HG03521 (cell line): ENCODE measurements at regions not wholly inside any gene's neighbourhood (a gene's known extent, or its start where the extent isn't known, plus 50 kb on each side); places are given as distances from the start of the nearest gene placed in this dataset.
"Not testable (repeated sequence)": the region's sequence is repeated elsewhere in the genome, so short reads cannot be mapped to it uniquely, and the experiment has no call there.

Source experiments
- ATAC-seq: cut with Tn5 transposase; IDR thresholded peaks from one replicate; pipeline ENCODE4 v1.9.1; 2021; ENCODE audit warnings: mild to moderate bottlenecking, moderate library complexity; ENCODE audit not compliant: unreplicated experiment

- not testable (repeated sequence) for ATAC-seq
Measured at GRCh38 chr16:29284159-29284558, 122.4 kb downstream of the NPIPB11 start.

GRCh38 chr16:29278097-29278871, 128.2 kb downstream of the NPIPB11 start:
- ATAC-seq: not testable (repeated sequence)

- ATAC-seq: not testable (repeated sequence)
Measured at GRCh38 chr16:29276446-29276845, 130.1 kb downstream of the NPIPB11 start.

GRCh38 chr16:29274055-29275035, 132.2 kb downstream of the NPIPB11 start:
- not testable (repeated sequence) for ATAC-seq

- not testable (repeated sequence) for ATAC-seq
Measured at GRCh38 chr16:29273298-29274054, 133.0 kb downstream of the NPIPB11 start.

GRCh38 chr16:29271721-29272675, 134.5 kb downstream of the NPIPB11 start:
- ATAC-seq: not testable (repeated sequence)

GRCh38 chr16:29270923-29271322, 135.6 kb downstream of the NPIPB11 start:
- ATAC-seq: not testable (repeated sequence)

- ATAC-seq: not testable (repeated sequence)
Measured at GRCh38 chr16:29270033-29270432, 136.5 kb downstream of the NPIPB11 start.

- not testable (repeated sequence) for ATAC-seq
Measured at GRCh38 chr16:29269192-29269811, 137.2 kb downstream of the NPIPB11 start.

GRCh38 chr16:29268785-29269191, 137.7 kb downstream of the NPIPB11 start:
- not testable (repeated sequence) for ATAC-seq

GRCh38 chr16:29268348-29268747, 138.2 kb downstream of the NPIPB11 start:
- ATAC-seq: not testable (repeated sequence)

- ATAC-seq: not testable (repeated sequence)
Measured at GRCh38 chr16:29267891-29268290, 138.6 kb downstream of the NPIPB11 start.

- not testable (repeated sequence) for ATAC-seq
Measured at GRCh38 chr16:29267055-29267619, 139.4 kb downstream of the NPIPB11 start.

GRCh38 chr16:29266612-29267011, 139.9 kb downstream of the NPIPB11 start:
- not testable (repeated sequence) for ATAC-seq

- ATAC-seq: not testable (repeated sequence)
Measured at GRCh38 chr16:29265255-29265853, 141.2 kb downstream of the NPIPB11 start.

GRCh38 chr16:29264080-29264837, 142.3 kb downstream of the NPIPB11 start:
- ATAC-seq: not testable (repeated sequence)

- not testable (repeated sequence) for ATAC-seq
Measured at GRCh38 chr16:29262725-29263124, 143.8 kb downstream of the NPIPB11 start.
